PFSK-1 (cell line): ENCODE measurements at regions not wholly inside any gene's neighbourhood (a gene's known extent, or its start where the extent isn't known, plus 50 kb on each side); places are given as distances from the start of the nearest gene placed in this dataset.

ENCODE experiments used
- POLR2AphosphoS5 ChIP-seq: IDR thresholded peaks from 2 replicates; pipeline ENCODE4 v1.6.1; 2012; ENCODE audit warnings: low read depth, mild to moderate bottlenecking, control low read depth, low read length, moderate library complexity
- SIN3A ChIP-seq: IDR thresholded peaks from 2 replicates; pipeline ENCODE4 v1.6.1; 2012; ENCODE audit warnings: mild to moderate bottlenecking, low read length, moderate library complexity, borderline replicate concordance; ENCODE audit not compliant: insufficient read depth
- TAF1 ChIP-seq: IDR thresholded peaks from 2 replicates; pipeline ENCODE4 v1.6.1; 2012; ENCODE audit warnings: low read length, control low read depth, borderline replicate concordance; ENCODE audit not compliant: insufficient read depth

- TF ChIP-seq TAF1 (no peak), POLR2AphosphoS5 (no peak), SIN3A (no peak)
Observed at GRCh38 chr6:20266851-20267608, 54.8 kb upstream of the MBOAT1 start.
